Inflammatory macrophage treated with lipopolysaccharide for 1 hour (primary cell): ENCODE measurements at regions not wholly inside any gene's neighbourhood (a gene's known extent, or its start where the extent isn't known, plus 50 kb on each side); places are given as distances from the start of the nearest gene placed in this dataset.

Source experiments
- DNase-seq, 2 donors: peaks; one replicate each; pipeline ENCODE4 v3.0.0-alpha.2; 2020 to 2022

- DNase-seq: no peak
Observed at GRCh38 chr20:60453388-60454246, 495.4 kb downstream of the CDH26 start.

GRCh38 chr20:60454491-60454890, 496.3 kb downstream of the CDH26 start:
- DNase-seq: no peak

DNA sequence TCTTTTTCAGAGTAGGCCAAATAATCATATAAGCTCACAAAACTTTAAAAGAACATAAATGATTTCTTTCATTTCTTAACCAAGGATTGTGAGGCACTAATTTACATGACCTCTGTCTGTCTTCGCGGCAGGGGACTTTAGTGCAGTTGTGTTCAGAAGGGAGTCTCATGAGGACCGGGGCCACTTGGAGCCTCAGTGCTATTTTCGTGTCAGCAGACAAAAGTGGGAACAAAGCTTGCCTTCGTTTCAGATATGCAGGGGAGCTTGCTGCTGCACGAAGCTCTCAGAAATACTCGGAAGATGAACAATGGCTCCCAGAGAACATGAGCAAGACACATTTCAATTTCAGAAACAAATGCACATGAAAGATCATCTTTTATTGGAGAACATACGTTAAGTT, 497.0 kb downstream of the CDH26 start:
- no peak for DNase-seq

DNA sequence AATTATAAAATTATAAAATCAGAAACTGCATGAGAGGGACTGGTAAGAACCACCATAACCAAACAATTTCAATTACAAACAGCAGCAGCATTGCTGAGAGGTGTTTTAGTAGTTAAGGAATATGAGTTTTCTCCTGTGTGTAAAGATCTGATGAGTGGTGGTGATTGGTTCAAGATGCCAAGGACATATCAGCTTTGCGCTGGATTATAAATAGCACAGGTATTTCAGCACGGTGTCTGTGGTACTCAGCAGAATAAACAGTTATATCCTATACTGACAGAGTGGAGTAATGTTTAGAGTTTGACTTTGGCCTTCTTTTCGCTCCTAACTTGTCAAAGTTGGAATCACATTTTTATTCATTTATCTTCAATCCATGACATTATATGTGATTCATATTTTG, 501.0 kb downstream of the CDH26 start:
- DNase-seq: no peak

DNA sequence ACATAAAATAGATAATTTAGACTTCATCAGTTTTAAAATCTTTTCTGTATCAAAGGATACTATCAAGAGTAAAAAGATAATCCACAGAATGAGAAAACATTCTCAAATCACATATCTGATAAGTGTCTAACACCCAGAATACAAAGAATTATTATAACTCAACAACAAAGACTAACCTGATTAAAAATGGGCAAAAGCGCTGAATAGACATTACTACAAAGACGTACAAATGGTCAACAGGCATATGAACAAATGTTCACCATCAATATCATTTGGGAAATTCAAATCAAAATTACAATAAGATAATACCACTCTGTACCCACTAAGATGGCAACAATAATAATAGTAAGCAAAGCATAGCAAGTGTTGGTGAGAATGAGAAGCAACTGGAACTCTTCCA, 503.8 kb downstream of the CDH26 start:
- DNase-seq: no peak

DNA sequence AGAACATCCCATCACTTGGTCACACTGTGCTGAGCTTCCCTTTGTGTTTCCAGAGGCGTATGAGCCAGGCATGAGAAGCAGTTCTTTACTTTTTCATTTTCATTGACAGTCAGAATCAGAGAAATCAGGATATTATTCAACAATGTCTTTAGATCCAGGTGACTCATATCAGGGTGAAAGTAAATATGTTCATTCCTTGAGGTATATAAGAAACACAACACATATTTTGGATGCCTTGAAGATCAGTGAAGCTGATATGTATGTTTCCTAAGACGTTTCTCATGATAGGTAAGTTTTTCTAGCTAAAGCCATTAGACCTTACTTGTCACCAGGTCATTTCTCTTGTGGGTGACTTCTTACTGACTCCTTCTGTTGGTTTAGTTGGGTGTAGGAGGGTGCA, 505.6 kb downstream of the CDH26 start:
- DNase-seq: no peak

GRCh38 chr20:60465439-60465838, 507.2 kb downstream of the CDH26 start:
- no peak for DNase-seq

DNA sequence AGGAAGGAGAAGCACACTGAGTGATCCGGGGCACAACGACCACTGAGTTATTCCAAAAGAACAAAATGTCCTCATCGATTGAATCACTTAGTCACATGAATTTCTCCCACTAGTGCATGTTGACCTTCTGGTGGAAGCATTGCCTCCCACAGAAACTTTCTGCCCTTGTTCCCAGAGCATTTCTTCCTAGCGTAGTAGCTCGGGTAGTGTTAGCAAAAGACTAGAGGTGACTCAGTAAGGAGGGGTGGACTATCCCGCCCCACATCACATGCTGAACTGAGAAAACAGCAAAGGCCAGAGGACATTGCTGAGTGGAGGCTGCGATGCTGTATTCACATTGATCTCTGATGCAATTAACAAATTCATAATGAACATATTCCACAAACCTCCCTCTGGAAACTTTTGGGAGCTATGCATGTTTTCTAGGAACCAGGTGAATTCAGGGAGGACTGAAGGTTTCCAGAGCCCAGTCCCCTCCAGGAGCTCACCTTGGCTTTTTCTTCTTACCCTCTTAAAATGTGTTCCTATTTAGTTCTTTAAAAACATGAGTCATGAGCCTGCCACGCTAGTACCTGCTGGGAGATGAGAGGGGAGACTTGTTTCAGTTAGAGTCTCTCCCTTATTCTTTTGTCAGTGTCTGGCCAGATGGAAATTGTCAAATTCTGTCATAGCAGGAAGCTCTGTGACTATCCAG, 507.9 kb downstream of the CDH26 start:
- DNase-seq: no peak

DNA sequence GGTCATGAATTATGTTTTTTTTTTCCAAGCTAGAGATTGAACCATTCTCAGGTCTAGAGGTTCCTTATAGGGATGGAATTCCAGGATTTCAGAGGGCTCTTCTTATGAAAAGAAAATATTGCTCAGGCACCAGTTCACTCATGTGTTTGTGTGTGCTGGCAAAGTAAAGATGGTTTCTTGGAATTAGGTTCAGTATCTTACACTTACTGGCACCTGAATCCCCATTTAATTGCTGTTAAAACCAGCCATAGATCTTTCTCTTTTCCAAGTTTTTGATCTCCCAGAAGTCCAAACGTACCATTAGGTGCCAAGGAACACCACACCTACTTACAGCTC, 508.4 kb downstream of the CDH26 start:
- no peak for DNase-seq

- DNase-seq: no peak
Observed at GRCh38 chr20:60467078-60467477, 508.9 kb downstream of the CDH26 start.

DNA sequence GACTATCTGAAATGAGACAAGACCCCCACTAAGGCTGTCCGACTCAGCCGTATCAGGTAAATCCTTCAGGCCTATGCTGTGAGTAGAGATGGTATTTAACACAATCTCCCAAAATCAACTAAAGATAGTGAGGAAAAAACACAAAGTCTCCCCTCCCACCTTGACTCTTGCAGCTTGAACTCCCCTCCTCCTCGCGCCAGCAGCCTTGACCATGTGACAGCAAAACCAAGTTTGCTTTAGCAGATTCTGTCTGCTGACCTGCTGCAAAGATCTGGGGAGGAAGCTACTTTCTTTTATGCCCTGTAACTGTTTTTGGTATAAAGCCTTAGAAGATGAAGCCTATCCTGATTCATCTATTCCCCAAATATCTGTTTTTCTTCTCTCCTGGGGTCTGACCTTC, 509.5 kb downstream of the CDH26 start:
- no peak for DNase-seq

DNA sequence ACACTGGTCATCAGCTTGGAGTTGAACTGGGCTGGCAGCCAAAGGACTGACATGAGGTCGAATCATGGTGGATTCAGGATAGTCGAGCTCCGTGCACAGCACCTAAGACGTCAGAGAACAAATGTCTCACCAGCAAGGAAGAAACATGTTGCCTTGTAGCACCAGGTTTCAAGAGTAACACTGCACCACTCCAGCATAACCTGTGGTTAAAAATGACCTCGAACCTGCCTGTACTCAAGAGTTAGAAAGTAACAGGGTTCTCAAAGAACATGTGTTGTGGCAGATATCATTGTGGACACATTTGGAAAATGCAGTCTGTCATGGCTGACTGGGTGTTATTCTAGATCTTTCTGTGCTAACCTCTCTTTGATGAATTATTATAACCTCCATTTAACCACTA, 511.6 kb downstream of the CDH26 start:
- DNase-seq: no peak

DNA sequence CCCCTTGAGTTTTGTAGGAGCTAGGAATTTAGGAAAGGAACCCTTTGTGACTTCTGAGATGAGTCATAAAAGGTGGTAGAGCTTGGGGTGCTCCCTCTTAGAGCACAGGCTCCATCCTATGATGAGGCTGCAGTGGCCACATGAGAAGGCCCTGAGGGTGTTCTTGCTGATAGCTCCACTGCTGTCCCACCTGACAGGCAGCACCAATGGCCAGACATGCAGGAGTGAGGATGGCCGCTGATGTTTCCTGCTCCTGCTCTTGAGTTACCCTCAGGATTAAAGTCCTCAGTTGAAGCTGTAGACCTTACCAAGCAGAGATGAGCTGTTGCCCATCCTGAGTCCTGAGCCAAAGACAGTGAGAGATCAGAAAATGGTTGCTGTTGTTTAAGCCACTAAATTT, 512.1 kb downstream of the CDH26 start:
- DNase-seq: no peak

GRCh38 chr20:60473211-60473610, 515.0 kb downstream of the CDH26 start:
- DNase-seq: no peak

- DNase-seq: no peak
Observed at GRCh38 chr20:60474385-60474910, 516.2 kb downstream of the CDH26 start.

- DNase-seq: no peak
Observed at GRCh38 chr20:60476045-60476444, 517.8 kb downstream of the CDH26 start.

- no peak for DNase-seq
Observed at GRCh38 chr20:60477958-60478357, 519.7 kb downstream of the CDH26 start.

DNA sequence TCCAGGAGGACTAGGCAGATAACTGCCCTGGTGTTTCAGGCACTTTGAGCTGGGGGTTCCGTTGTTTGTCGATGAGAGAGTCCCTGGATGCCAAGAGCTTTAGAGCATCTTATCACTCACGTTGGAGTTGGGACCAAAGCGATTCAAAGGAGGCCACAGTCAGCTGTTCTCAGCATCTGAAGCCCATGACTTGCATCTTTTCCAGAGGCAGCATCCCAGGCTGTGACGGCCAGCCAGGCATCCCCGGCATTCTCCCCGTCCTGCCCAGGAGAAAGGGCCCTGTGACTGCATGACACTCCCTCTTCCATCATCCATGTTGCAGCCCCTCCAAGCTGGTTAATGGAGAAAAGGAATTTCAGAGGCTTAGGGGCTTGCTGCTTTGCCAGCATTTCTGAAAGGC, 520.3 kb downstream of the CDH26 start:
- no peak for DNase-seq

GRCh38 chr20:60480950-60481742, 522.9 kb downstream of the CDH26 start:
- no peak for DNase-seq

- no peak for DNase-seq
Observed at GRCh38 chr20:60481743-60482133, 523.5 kb downstream of the CDH26 start.

DNA sequence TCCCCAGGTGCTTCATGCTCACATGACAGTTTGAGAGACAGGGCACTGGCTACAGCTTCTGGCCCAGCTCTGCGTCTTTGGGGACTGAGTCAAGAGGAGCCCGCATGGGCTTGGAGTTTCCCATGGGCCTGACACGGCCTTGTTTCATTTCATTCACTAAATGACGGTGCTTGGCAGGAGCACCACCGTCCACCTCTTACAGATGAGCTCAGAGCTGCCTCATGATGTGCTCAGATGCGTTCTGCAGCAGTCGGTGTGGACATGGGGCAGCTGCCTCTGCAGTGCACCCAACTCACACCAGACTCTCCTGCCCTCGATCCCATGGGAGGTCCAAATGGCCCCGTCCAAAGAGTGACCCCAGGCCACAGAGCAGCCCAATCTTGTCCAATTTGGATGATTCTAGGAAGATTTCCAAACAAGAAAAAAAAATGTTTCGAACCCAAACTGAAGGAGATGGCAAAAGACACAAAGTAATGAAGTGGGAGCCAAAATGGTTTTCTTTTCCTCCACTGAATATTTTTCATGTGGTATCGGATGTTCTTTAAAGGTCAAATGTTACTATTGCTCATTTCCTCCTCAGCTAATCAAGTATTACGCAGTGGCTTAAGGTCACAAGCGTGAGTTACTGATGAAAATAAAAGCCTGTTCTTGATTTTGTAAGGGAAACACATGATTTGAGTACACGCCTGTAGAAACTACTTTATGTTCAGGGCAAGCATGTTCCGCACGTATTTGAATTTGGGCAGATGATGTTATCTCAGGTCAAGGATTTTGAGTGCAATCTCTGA, 524.2 kb downstream of the CDH26 start:
- no peak for DNase-seq

DNA sequence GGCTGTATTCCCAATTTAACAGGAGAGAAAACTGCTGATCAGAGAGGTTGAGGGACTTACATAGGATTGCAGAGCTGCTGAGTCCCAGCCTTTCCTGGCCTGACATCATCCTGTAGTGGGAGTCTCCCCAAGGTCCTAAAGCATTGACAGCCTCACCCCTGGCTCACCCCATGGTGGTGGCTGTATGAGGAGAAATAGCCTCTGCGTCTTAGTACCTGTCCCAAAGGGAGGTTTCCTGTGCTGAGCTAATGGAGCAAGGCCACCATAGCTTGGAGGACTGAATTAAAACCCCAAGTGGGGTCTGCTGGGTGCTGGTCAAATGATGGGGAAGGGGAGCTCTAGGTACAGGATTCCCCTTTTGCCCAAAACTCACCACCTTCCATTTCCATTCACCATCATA, 525.1 kb downstream of the CDH26 start:
- no peak for DNase-seq

DNA sequence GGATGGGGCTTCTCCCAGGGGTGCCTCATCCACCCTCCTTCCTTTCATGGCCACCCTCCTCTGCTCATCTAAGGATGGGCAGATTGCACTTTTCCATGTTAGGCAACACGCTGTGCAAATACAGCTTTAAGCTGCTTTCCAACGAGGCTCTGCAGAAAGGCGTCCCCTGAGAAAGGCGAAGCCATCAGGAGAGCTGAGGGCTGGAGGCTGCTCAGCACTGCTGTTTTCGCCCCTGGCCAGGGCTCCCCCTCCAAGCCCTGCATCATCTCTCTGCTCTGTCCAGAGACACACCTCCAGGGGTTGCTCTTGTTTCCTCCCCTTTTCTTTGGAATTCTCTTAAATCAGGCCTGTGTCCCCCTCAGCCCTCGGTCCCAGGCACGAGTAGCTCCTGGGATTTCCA, 526.1 kb downstream of the CDH26 start:
- DNase-seq: no peak
